NCI-H1092 treated with DMSO at 0.1 percent for 48 hours (cell line): ENCODE measurements at regions not wholly inside any gene's neighbourhood (a gene's known extent, or its start where the extent isn't known, plus 50 kb on each side); places are given as distances from the start of the nearest gene placed in this dataset.
A peak's percentile ranks its signal among the peaks of the same experiment; 100 is the strongest.
"Not testable (repeated sequence)": the region's sequence is repeated elsewhere in the genome, so short reads cannot be mapped to it uniquely, and the experiment has no call there.

ENCODE experiments used
- DNase-seq: peaks from one replicate; lab custom pipeline; 2025; lab: John Stamatoyannopoulos, UW

GRCh38 chr6:90885137-90885536 is 298.3 kb upstream of the MAP3K7 start:
- DNase-seq, result not testable (repeated sequence)

- no peak for DNase-seq
Measured at GRCh38 chr6:90877616-90878015, 290.7 kb upstream of the MAP3K7 start.

- DNase-seq, result no peak
Measured at GRCh38 chr6:90874931-90875330, 288.1 kb upstream of the MAP3K7 start.

GRCh38 chr6:90872981-90873380 is 286.1 kb upstream of the MAP3K7 start:
- no peak for DNase-seq

- no peak for DNase-seq
Measured at GRCh38 chr6:90870561-90870960, 283.7 kb upstream of the MAP3K7 start.

GRCh38 chr6:90868656-90869055 is 281.8 kb upstream of the MAP3K7 start:
- no peak for DNase-seq

- no peak for DNase-seq
Measured at GRCh38 chr6:90868256-90868655, 281.4 kb upstream of the MAP3K7 start.

- DNase-seq, result no peak
Measured at GRCh38 chr6:90865513-90865912, 278.6 kb upstream of the MAP3K7 start.

- DNase-seq, result no peak
Measured at GRCh38 chr6:90863043-90863442, 276.2 kb upstream of the MAP3K7 start.

- peak; percentile 7 for DNase-seq
Measured at GRCh38 chr6:90860822-90861601, 274.1 kb upstream of the MAP3K7 start.

GRCh38 chr6:90859612-90860011 is 272.7 kb upstream of the MAP3K7 start:
- no peak for DNase-seq

GRCh38 chr6:90859056-90859455 is 272.2 kb upstream of the MAP3K7 start:
- no peak for DNase-seq

- no peak for DNase-seq
Measured at GRCh38 chr6:90849686-90850085, 262.8 kb upstream of the MAP3K7 start.

GRCh38 chr6:90846824-90847223 is 260.0 kb upstream of the MAP3K7 start:
- DNase-seq, result no peak

GRCh38 chr6:90835596-90836212 is 248.8 kb upstream of the MAP3K7 start:
- DNase-seq, result peak; percentile 52

- no peak for DNase-seq
Measured at GRCh38 chr6:90829311-90829710, 242.4 kb upstream of the MAP3K7 start.

- DNase-seq, result no peak
Measured at GRCh38 chr6:90820436-90820835, 233.6 kb upstream of the MAP3K7 start.

GRCh38 chr6:90819483-90819882 is 232.6 kb upstream of the MAP3K7 start:
- DNase-seq, result no peak

- no peak for DNase-seq
Measured at GRCh38 chr6:90818163-90818562, 231.3 kb upstream of the MAP3K7 start.

- DNase-seq, result no peak
Measured at GRCh38 chr6:90816764-90817163, 229.9 kb upstream of the MAP3K7 start.

GRCh38 chr6:90811596-90812226 is 224.8 kb upstream of the MAP3K7 start:
- DNase-seq, result peak; percentile 94

GRCh38 chr6:90809035-90809434 is 222.2 kb upstream of the MAP3K7 start:
- no peak for DNase-seq
